Fibroblast of lung (primary cell): ENCODE measurements at regions not wholly inside any gene's neighbourhood (a gene's known extent, or its start where the extent isn't known, plus 50 kb on each side); places are given as distances from the start of the nearest gene placed in this dataset.

ENCODE experiments used
- DNase-seq, 2 donors: peaks; one replicate each; pipeline versions ENCODE4 v3.0.0 to v3.0.0-alpha.2; 2010; ENCODE audit warnings: low read depth in 2 of 2
- H2AFZ ChIP-seq: 2 replicates; pipeline ENCODE4 v1.5.1; 2012; ENCODE audit warnings: low read length, control low read depth, inconsistent platforms
- H3K27ac ChIP-seq: 2 replicates; pipeline ENCODE4 v1.5.1; 2011; ENCODE audit warnings: low read length, control low read depth; ENCODE audit not compliant: insufficient read depth
- H3K27me3 ChIP-seq: 2 replicates; pipeline ENCODE4 v1.5.1; 2011; ENCODE audit warnings: mild to moderate bottlenecking, low read length; ENCODE audit not compliant: control insufficient read depth, insufficient read depth
- H3K36me3 ChIP-seq: 2 replicates; pipeline ENCODE4 v1.5.1; 2011; ENCODE audit warnings: low read length; ENCODE audit not compliant: control insufficient read depth, insufficient read depth
- H3K4me1 ChIP-seq: 2 replicates; pipeline ENCODE4 v1.5.1; 2011; ENCODE audit warnings: low read length; ENCODE audit not compliant: control insufficient read depth, insufficient read depth; ENCODE audit errors: extremely low read depth
- H3K4me2 ChIP-seq: 2 replicates; pipeline ENCODE4 v1.5.1; 2011; ENCODE audit warnings: low read length, control low read depth; ENCODE audit not compliant: insufficient read depth; ENCODE audit errors: extremely low read depth
- H3K4me3 ChIP-seq, 4 experiments: fragments of 200-600 bp in 1 of 4; sonication (generic) in 1 of 4; replicated peaks in 1 of 4; 2 replicates each; pipeline ENCODE4 v1.5.1; 2011 to 2016; ENCODE audit warnings: low read length in 4 of 4, low read depth in 3 of 4, mild to moderate bottlenecking in 3 of 4, control low read depth in 2 of 4, inconsistent platforms in 1 of 4, mixed read lengths in 1 of 4; ENCODE audit not compliant: insufficient read depth in 1 of 4; ENCODE audit errors: control extremely low read depth in 1 of 4
- H3K79me2 ChIP-seq: 2 replicates; pipeline ENCODE4 v1.5.1; 2012; ENCODE audit warnings: mild to moderate bottlenecking, low read length, inconsistent platforms; ENCODE audit not compliant: control insufficient read depth, insufficient read depth
- H3K9ac ChIP-seq: 2 replicates; pipeline ENCODE4 v1.5.1; 2011; ENCODE audit warnings: mild to moderate bottlenecking, low read length, control low read depth; ENCODE audit not compliant: insufficient read depth
- H3K9me3 ChIP-seq: 2 replicates; pipeline ENCODE4 v1.5.1; 2012; ENCODE audit warnings: low read depth, low read length; ENCODE audit not compliant: control insufficient read depth, insufficient read depth
- H4K20me1 ChIP-seq: 2 replicates; pipeline ENCODE4 v1.5.1; 2011; ENCODE audit warnings: low read length; ENCODE audit not compliant: control insufficient read depth, insufficient read depth; ENCODE audit errors: extremely low read depth
- EZH2 ChIP-seq: IDR thresholded peaks from 2 replicates; pipeline ENCODE4 v1.5.1; 2012; ENCODE audit warnings: low read length, control low read depth, mild to moderate bottlenecking; ENCODE audit errors: missing control alignments
- TF ChIP-seq, protein P1 (sequence below), 2 donors: IDR thresholded peaks in 1 of 2; conservative IDR thresholded peaks in 1 of 2; 1 replicate in 1 of 2; 2 replicates in 1 of 2; pipeline ENCODE4 v1.5.1; 2011 to 2012; ENCODE audit warnings: low read length in 2 of 2, control low read depth in 1 of 2, inconsistent platforms in 1 of 2, low read depth in 1 of 2, mild to moderate bottlenecking in 1 of 2

DNA sequence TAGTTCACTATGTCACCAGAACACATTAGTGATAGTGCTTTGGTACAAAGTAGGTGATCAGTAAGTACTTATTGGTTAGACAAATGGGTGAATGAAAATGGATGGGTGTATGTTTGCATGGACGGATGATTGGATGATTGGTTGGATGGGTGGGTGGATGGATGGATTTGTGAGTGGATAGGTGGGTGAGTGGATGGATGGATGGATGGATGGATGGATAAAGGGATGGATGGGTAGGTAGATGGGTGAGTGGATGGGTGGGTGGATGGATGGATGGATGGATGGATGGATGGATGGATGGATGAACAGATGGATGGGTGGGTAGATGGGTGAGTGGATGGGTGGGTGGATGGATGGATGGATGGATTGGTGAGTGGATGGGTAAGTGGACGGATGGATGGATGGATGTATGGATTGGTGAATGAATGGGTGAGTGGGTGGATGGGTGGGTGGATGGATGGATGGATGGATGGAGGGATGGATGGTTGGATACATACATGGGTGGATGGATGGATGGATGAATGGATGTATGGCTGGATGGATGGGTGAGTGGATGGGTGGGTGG is 225.3 kb upstream of the GSE1 start:
- H3K79me2 ChIP-seq: no peaks in the 10 kb centered on the region
- no peak overlapping the region for H2AFZ ChIP-seq
- no peaks in the 10 kb centered on the region for H3K9me3 ChIP-seq
- peaks cover under 1% of the 10 kb centered on the region for H4K20me1 ChIP-seq
- H3K4me1 ChIP-seq: peaks cover 13% of the 10 kb centered on the region
- no peak overlapping the region for H3K4me2 ChIP-seq
- no peaks in the 10 kb centered on the region for H3K27me3 ChIP-seq
- H3K36me3 ChIP-seq: no peaks in the 10 kb centered on the region
- H3K9ac ChIP-seq: no peak overlapping the region
- DNase-seq: no peak
- TF ChIP-seq EZH2: no peak
- TF ChIP-seq, protein P1, sequence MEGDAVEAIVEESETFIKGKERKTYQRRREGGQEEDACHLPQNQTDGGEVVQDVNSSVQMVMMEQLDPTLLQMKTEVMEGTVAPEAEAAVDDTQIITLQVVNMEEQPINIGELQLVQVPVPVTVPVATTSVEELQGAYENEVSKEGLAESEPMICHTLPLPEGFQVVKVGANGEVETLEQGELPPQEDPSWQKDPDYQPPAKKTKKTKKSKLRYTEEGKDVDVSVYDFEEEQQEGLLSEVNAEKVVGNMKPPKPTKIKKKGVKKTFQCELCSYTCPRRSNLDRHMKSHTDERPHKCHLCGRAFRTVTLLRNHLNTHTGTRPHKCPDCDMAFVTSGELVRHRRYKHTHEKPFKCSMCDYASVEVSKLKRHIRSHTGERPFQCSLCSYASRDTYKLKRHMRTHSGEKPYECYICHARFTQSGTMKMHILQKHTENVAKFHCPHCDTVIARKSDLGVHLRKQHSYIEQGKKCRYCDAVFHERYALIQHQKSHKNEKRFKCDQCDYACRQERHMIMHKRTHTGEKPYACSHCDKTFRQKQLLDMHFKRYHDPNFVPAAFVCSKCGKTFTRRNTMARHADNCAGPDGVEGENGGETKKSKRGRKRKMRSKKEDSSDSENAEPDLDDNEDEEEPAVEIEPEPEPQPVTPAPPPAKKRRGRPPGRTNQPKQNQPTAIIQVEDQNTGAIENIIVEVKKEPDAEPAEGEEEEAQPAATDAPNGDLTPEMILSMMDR (conservative IDR thresholded peaks at IDR 0.05 in 1 of 2, IDR thresholded peaks at IDR 0.05 in 1 of 2; ENCODE audit: low read depth in 1 of 2, low read length in 2 of 2): no peak
- no peak overlapping the region for H3K4me3 ChIP-seq
- no peak overlapping the region for H3K27ac ChIP-seq

DNA sequence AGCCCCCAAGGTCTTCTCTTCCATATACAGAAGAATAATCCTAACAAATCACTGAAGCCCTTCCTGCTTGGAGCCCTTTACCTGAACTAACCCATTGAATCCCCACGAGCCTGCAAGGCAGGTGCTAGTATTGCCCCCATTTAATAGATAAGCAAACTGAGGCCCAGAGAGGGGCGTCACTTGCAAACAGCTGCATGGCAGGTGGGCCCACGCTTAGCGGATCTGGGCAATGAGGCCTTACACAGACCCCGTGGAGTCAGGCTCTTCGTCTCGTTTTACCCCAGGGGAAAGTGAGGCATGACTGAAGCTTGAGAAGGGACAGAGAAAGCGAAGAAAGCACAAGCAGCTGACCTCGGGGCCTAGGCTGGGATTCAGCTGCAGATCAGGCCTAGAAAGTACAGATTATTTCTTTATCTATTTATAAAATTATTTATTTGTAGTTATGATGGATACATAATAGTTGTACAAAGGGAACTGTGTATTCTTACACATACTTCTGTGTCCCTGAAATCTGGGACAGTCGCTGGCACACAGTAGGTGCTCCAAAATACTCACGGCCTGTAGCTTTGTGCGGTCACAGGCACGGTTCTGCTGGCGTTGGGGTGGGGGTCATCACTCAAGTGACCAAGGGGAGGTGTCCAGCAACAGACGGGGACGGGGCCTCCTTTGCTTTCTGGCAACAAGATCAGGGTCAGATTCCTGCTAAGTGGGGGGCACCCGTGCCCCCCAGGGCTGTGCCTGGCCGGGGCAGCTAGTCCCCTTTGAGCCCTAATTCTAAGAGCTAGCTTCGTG is 223.2 kb upstream of the GSE1 start:
- H4K20me1 ChIP-seq: no peaks in the 10 kb centered on the region
- no peak overlapping the region for H3K4me3 ChIP-seq
- TF ChIP-seq, protein P1 (conservative IDR thresholded peaks at IDR 0.05 in 1 of 2, IDR thresholded peaks at IDR 0.05 in 1 of 2; ENCODE audit: low read depth in 1 of 2, low read length in 2 of 2): no peak
- no peak for TF ChIP-seq EZH2
- H3K27me3 ChIP-seq: no peaks in the 10 kb centered on the region
- no peak for DNase-seq
- peaks cover 18% of the 10 kb centered on the region for H3K4me1 ChIP-seq
- H2AFZ ChIP-seq: no peak overlapping the region
- H3K9ac ChIP-seq: no peak overlapping the region
- H3K36me3 ChIP-seq: no peaks in the 10 kb centered on the region
- no peak overlapping the region for H3K4me2 ChIP-seq
- H3K9me3 ChIP-seq: no peaks in the 10 kb centered on the region
- H3K79me2 ChIP-seq: no peaks in the 10 kb centered on the region
- H3K27ac ChIP-seq: no peak overlapping the region

DNA sequence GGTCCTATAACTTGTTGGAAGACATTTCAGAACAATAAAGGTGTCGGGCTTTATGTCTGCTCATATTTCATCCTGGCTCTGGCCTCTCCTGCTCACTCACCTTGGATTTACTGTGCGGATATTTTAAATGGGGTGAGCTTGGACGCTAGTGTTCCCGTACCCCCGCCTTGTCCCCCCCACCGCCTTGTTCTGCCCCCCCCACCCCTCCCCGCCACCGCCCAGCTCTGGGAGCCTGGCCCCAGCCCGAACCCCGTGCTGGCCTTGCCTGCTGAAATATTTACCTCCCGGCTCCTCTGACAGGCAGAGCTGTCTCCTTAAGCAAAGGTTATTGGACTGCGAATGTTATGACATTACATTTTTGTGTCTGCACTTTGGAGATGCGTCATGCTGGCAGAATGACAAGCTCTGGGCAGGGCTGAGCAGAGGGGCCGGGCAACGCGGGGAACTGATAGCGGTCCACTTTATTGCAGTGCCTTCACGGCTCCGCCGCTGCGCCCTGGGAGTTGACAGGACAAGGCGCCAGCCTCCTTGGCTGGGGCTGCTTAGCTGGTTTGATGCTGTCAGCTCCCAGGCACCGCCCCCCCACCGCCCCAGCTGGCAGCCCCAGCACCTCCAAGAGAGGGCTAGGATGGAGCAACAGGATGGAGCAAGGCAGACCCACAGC is 222.5 kb upstream of the GSE1 start:
- Histone ChIP-seq H3K9ac (no peak overlapping the region), H3K4me3 (no peak overlapping the region), H3K79me2 (no peaks in the 10 kb centered on the region), H3K4me2 (no peak overlapping the region), H3K4me1 (peaks cover 24% of the 10 kb centered on the region), H3K36me3 (no peaks in the 10 kb centered on the region), H3K27me3 (no peaks in the 10 kb centered on the region), H3K27ac (peak overlapping the region; percentile 31), H2AFZ (no peak overlapping the region), H3K9me3 (no peaks in the 10 kb centered on the region), H4K20me1 (no peaks in the 10 kb centered on the region)
- TF ChIP-seq, protein P1 (conservative IDR thresholded peaks at IDR 0.05 in 1 of 2, IDR thresholded peaks at IDR 0.05 in 1 of 2; ENCODE audit: low read depth in 1 of 2, low read length in 2 of 2): no peak
- TF ChIP-seq EZH2: no peak
- peak; percentile 93 to 94 for DNase-seq
